H1 (cell line): ENCODE measurements at regions not wholly inside any gene's neighbourhood (a gene's known extent, or its start where the extent isn't known, plus 50 kb on each side); places are given as distances from the start of the nearest gene placed in this dataset.

Source experiments
- CTCF ChIA-PET: fragments of 300-600 bp; sonication (Branson Sonifier 250); formaldehyde crosslinking; loops from one replicate; lab custom pipeline; 2021; ENCODE audit not compliant: partially characterized antibody; lab: Charles Lee
- POLR2A ChIA-PET: fragments of 300-600 bp; sonication (Branson Sonifier 250); formaldehyde crosslinking; loops from one replicate; lab custom pipeline; 2021; ENCODE audit warnings: inconsistent platforms; ENCODE audit not compliant: partially characterized antibody; lab: Charles Lee
- DNase-seq, 2 experiments: peaks; one replicate each; pipeline versions ENCODE4 v3.0.0 to v3.0.0-alpha.2; 2010 to 2022; ENCODE audit warnings: low spot score in 2 of 2, low read depth in 1 of 2, mixed read lengths in 1 of 2
- FAIRE-seq: peaks from 2 replicates; lab custom pipeline; 2011; peaks lifted over from hg19 to GRCh38; lab: Jason Lieb, UNC
- H2AFZ ChIP-seq: 2 replicates; pipeline ENCODE4 v1.8.1; 2012; ENCODE audit warnings: low read length, inconsistent platforms
- H2AK5ac ChIP-seq: 2 replicates; pipeline ENCODE4 v1.6.1; 2013; ENCODE audit warnings: low read depth, low read length
- H2BK120ac ChIP-seq: replicated peaks from 2 replicates; pipeline ENCODE3; 2013; ENCODE audit warnings: low read depth, low read length, inconsistent platforms
- H2BK12ac ChIP-seq: 2 replicates; pipeline ENCODE4 v1.6.1; 2013; ENCODE audit warnings: low read depth, low read length
- H2BK15ac ChIP-seq: 2 replicates; pipeline ENCODE4 v1.6.1; 2013; ENCODE audit warnings: low read length
- H2BK20ac ChIP-seq: 2 replicates; pipeline ENCODE4 v1.6.1; 2013; ENCODE audit warnings: low read length
- H2BK5ac ChIP-seq: 2 replicates; pipeline ENCODE4 v1.6.1; 2013; ENCODE audit warnings: low read depth, low read length
- H3K14ac ChIP-seq: 2 replicates; pipeline ENCODE4 v1.6.1; 2013; ENCODE audit warnings: inconsistent platforms; ENCODE audit not compliant: insufficient read length
- H3K18ac ChIP-seq: 2 replicates; pipeline ENCODE4 v1.6.1; 2013; ENCODE audit warnings: low read length; ENCODE audit errors: extremely low read depth
- H3K23ac ChIP-seq: 2 replicates; pipeline ENCODE4 v1.6.1; 2013; ENCODE audit warnings: inconsistent platforms; ENCODE audit not compliant: insufficient read length
- H3K23me2 ChIP-seq: 2 replicates; pipeline ENCODE4 v1.6.1; 2013; ENCODE audit warnings: low read depth, low read length
- H3K27ac ChIP-seq: 2 replicates; pipeline ENCODE4 v1.6.1; 2011; ENCODE audit warnings: low read depth, low read length, inconsistent platforms
- H3K27me3 ChIP-seq, 4 experiments: replicated peaks in 1 of 4; 1 replicate in 1 of 4; 2 replicates in 3 of 4; pipeline versions ENCODE4 v1.6.1 to v1.8.1; 2011 to 2013; ENCODE audit warnings: low read length in 3 of 4, mild to moderate bottlenecking in 3 of 4, inconsistent platforms in 2 of 4, mixed read lengths in 2 of 4, moderate library complexity in 1 of 4; ENCODE audit not compliant: control insufficient read depth in 3 of 4, insufficient read depth in 3 of 4; ENCODE audit errors: extremely low read depth in 1 of 4
- H3K36me3 ChIP-seq, 4 experiments: 2 replicates each; pipeline versions ENCODE4 v1.6.1 to v1.8.1; 2011 to 2013; ENCODE audit warnings: mild to moderate bottlenecking in 4 of 4, low read length in 3 of 4, moderate library complexity in 2 of 4, control low read depth in 1 of 4, inconsistent platforms in 1 of 4; ENCODE audit not compliant: insufficient read depth in 4 of 4, control insufficient read depth in 2 of 4
- H3K4ac ChIP-seq: replicated peaks from 2 replicates; pipeline ENCODE3; 2013; ENCODE audit warnings: low read length, low read depth, mixed read lengths, inconsistent platforms; ENCODE audit not compliant: insufficient read length
- H3K4me1 ChIP-seq, 4 experiments: replicated peaks in 1 of 4; 1 replicate in 1 of 4; 2 replicates in 3 of 4; pipeline versions ENCODE4 v1.6.1 to v1.8.1; 2011 to 2013; ENCODE audit warnings: low read length in 3 of 4, inconsistent platforms in 2 of 4, mixed read lengths in 1 of 4; ENCODE audit not compliant: insufficient read depth in 4 of 4, control insufficient read depth in 3 of 4
- H3K4me2 ChIP-seq, 2 experiments: 2 replicates each; pipeline versions ENCODE4 v1.6.1 to v1.8.1; 2011 to 2013; ENCODE audit warnings: low read depth in 2 of 2, low read length in 2 of 2, control low read depth in 1 of 2, inconsistent platforms in 1 of 2, mild to moderate bottlenecking in 1 of 2; ENCODE audit not compliant: insufficient read depth in 1 of 2
- H3K4me3 ChIP-seq, 4 experiments: fragments of 200-600, 300-600 bp in 1 of 4; sonication (generic), shearing (Covaris generic), sonication (Bioruptor Twin) in 1 of 4; 2 replicates each; pipeline versions ENCODE4 v1.5.1 to v1.8.1; 2011 to 2016; ENCODE audit warnings: low read length in 4 of 4, low read depth in 3 of 4, control low read depth in 2 of 4, inconsistent platforms in 2 of 4, mild to moderate bottlenecking in 2 of 4, mixed read lengths in 1 of 4, moderate library complexity in 1 of 4; ENCODE audit not compliant: insufficient read depth in 2 of 4; ENCODE audit errors: extremely low read depth in 1 of 4
- H3K56ac ChIP-seq: replicated peaks from 2 replicates; pipeline ENCODE3; 2013; ENCODE audit warnings: low read depth, mild to moderate bottlenecking, mixed read lengths, low read length, inconsistent platforms; ENCODE audit not compliant: insufficient read length
- H3K79me1 ChIP-seq: 2 replicates; pipeline ENCODE4 v1.6.1; 2013; ENCODE audit warnings: low read depth, low read length, control low read depth
- H3K79me2 ChIP-seq, 2 experiments: 2 replicates each; pipeline versions ENCODE4 v1.6.1 to v1.8.1; 2012 to 2013; ENCODE audit warnings: low read length in 2 of 2, mild to moderate bottlenecking in 2 of 2, inconsistent platforms in 1 of 2; ENCODE audit not compliant: insufficient read depth in 2 of 2, control insufficient read depth in 1 of 2
- H3K9ac ChIP-seq, 4 experiments: replicated peaks in 1 of 4; 1 replicate in 1 of 4; 2 replicates in 3 of 4; pipeline versions ENCODE4 v1.6.1 to v1.8.1; 2011 to 2013; ENCODE audit warnings: low read depth in 3 of 4, low read length in 3 of 4, control low read depth in 2 of 4, mild to moderate bottlenecking in 2 of 4, moderate library complexity in 2 of 4, inconsistent platforms in 1 of 4; ENCODE audit errors: extremely low read depth in 1 of 4
- H3K9me3 ChIP-seq, 2 experiments: 2 replicates each; pipeline versions ENCODE4 v1.6.1 to v1.8.1; 2012 to 2013; ENCODE audit warnings: mild to moderate bottlenecking in 2 of 2, moderate library complexity in 2 of 2, control low read depth in 1 of 2, inconsistent platforms in 1 of 2, low read depth in 1 of 2, low read length in 1 of 2, mixed read lengths in 1 of 2; ENCODE audit not compliant: insufficient read depth in 2 of 2
- H4K20me1 ChIP-seq, 2 experiments: replicated peaks in 1 of 2; 2 replicates each; pipeline versions ENCODE3 to v1.8.1; 2011 to 2013; ENCODE audit warnings: inconsistent platforms in 2 of 2, low read length in 2 of 2, mild to moderate bottlenecking in 1 of 2; ENCODE audit not compliant: insufficient read depth in 2 of 2, control insufficient read depth in 1 of 2
- H4K5ac ChIP-seq: 2 replicates; pipeline ENCODE4 v1.6.1; 2013; ENCODE audit warnings: low read length, low read depth, mixed read lengths, inconsistent platforms; ENCODE audit not compliant: insufficient read length
- H4K8ac ChIP-seq: 2 replicates; pipeline ENCODE4 v1.8.0; 2013; ENCODE audit warnings: mild to moderate bottlenecking, moderate library complexity, low read length, inconsistent platforms; ENCODE audit not compliant: insufficient read depth; ENCODE audit errors: extremely low read depth
- H4K91ac ChIP-seq: replicated peaks from 2 replicates; pipeline ENCODE3; 2013; ENCODE audit warnings: low read length, mixed read lengths, inconsistent platforms; ENCODE audit not compliant: insufficient read length
- BRCA1 ChIP-seq: IDR thresholded peaks from 2 replicates; pipeline ENCODE4 v1.6.1; 2012; ENCODE audit warnings: low read depth, low read length, improper control_type of control experiment
- CHD1 ChIP-seq: IDR thresholded peaks from 2 replicates; pipeline ENCODE4 v1.6.1; 2012; ENCODE audit warnings: low read depth, low read length, improper control_type of control experiment
- CREB1 ChIP-seq: IDR thresholded peaks from 2 replicates; pipeline ENCODE4 v1.6.1; 2012; ENCODE audit warnings: inconsistent platforms
- CTBP2 ChIP-seq: IDR thresholded peaks from 2 replicates; pipeline ENCODE4 v1.7.0; 2011; ENCODE audit warnings: borderline replicate concordance, mild to moderate bottlenecking, moderate library complexity, mixed read lengths, low read length; ENCODE audit not compliant: insufficient read depth, insufficient read length
- EP300 ChIP-seq, 2 experiments: IDR thresholded peaks; 1 replicate in 1 of 2; 2 replicates in 1 of 2; pipeline ENCODE4 v1.6.1; 2011 to 2012; ENCODE audit warnings: low read depth in 2 of 2, low read length in 2 of 2, mild to moderate bottlenecking in 2 of 2, borderline replicate concordance in 1 of 2, inconsistent platforms in 1 of 2, moderate library complexity in 1 of 2
- GABPA ChIP-seq: IDR thresholded peaks from 2 replicates; pipeline ENCODE4 v1.6.1; 2011; ENCODE audit warnings: mild to moderate bottlenecking, low read length, moderate library complexity, borderline replicate concordance; ENCODE audit not compliant: insufficient read depth
- NANOG ChIP-seq: IDR thresholded peaks from 2 replicates; pipeline ENCODE4 v1.6.1; 2011; ENCODE audit warnings: low read length, low read depth, mild to moderate bottlenecking, inconsistent platforms; ENCODE audit not compliant: insufficient read depth, poor library complexity, severe bottlenecking
- POU5F1 ChIP-seq: IDR thresholded peaks from 2 replicates; pipeline ENCODE4 v1.6.1; 2011; ENCODE audit warnings: low read depth, mild to moderate bottlenecking, low read length, moderate library complexity
- RNF2 ChIP-seq: fragments of 200-900, 300-1000 bp; sonication (generic); IDR thresholded peaks from 2 replicates; pipeline ENCODE4 v1.7.1; 2016; ENCODE audit warnings: borderline replicate concordance, low read depth, mild to moderate bottlenecking, antibody characterized with exemption, low read length; ENCODE audit not compliant: poor library complexity, severe bottlenecking; ENCODE audit errors: missing control alignments
- RXRA ChIP-seq: IDR thresholded peaks from 2 replicates; pipeline ENCODE4 v1.6.1; 2011; ENCODE audit warnings: low read depth, mild to moderate bottlenecking, low read length, moderate library complexity; ENCODE audit not compliant: insufficient read depth
- SIX5 ChIP-seq: IDR thresholded peaks from 2 replicates; pipeline ENCODE4 v1.6.1; 2011; ENCODE audit warnings: mild to moderate bottlenecking, low read depth, low read length
- SP2 ChIP-seq: IDR thresholded peaks from 2 replicates; pipeline ENCODE4 v1.6.1; 2012; ENCODE audit warnings: mild to moderate bottlenecking, low read length, inconsistent platforms
- SP4 ChIP-seq: IDR thresholded peaks from 2 replicates; pipeline ENCODE4 v1.6.1; 2012; ENCODE audit warnings: low read length, inconsistent platforms
- SRF ChIP-seq: IDR thresholded peaks from 2 replicates; pipeline ENCODE4 v1.6.1; 2011; ENCODE audit warnings: mild to moderate bottlenecking, low read depth, low read length, moderate library complexity
- YY1 ChIP-seq: IDR thresholded peaks from 2 replicates; pipeline ENCODE4 v1.6.1; 2011; ENCODE audit warnings: low read depth, mild to moderate bottlenecking, low read length
- WGBS, 2 experiments: shearing (Covaris generic) in 1 of 2; methylation state at CpG; one replicate each; pipeline versions ENCODE4 v1.1.6 to v1.1.7; 2013 to 2015; ENCODE audit warnings: low lambda C conversion rate in 2 of 2, mixed read lengths in 2 of 2, inconsistent platforms in 1 of 2, low coverage in 1 of 2, missing lambda C conversion rate in 1 of 2; ENCODE audit not compliant: insufficient replicate concordance in 2 of 2, insufficient coverage in 1 of 2, insufficient read length in 1 of 2; ENCODE audit errors: extremely low coverage in 1 of 2, missing lambda C conversion rate in 1 of 2; 5-methylcytosine and 5-hydroxymethylcytosine counted together

GRCh38 chr3:191699546-191699945 lies 238.6 kb downstream of the PYDC2 start:
- Histone ChIP-seq H3K27me3 (no peaks in the 10 kb centered on the region), H3K4ac (no peak overlapping the region), H4K20me1 (no peaks in the 10 kb centered on the region), H2BK20ac (no peak overlapping the region), H4K5ac (no peak overlapping the region), H3K4me3 (no peak overlapping the region), H3K4me1 (no peaks in the 10 kb centered on the region), H3K18ac (no peak overlapping the region), H2BK120ac (no peak overlapping the region), H2BK15ac (no peak overlapping the region), H3K79me2 (no peaks in the 10 kb centered on the region), H2AK5ac (no peak overlapping the region), H2AFZ (no peak overlapping the region), H3K23me2 (peaks cover 1% of the 10 kb centered on the region; the same call in 1 of the 2 replicates), H4K8ac (no peak overlapping the region), H3K4me2 (no peak overlapping the region), H3K14ac (no peak overlapping the region), H2BK5ac (no peak overlapping the region), H3K27ac (no peak overlapping the region), H3K56ac (no peak overlapping the region), H3K9me3 (no peaks in the 10 kb centered on the region), H3K36me3 (no peaks in the 10 kb centered on the region), H3K23ac (no peak overlapping the region), H3K9ac (no peak overlapping the region), H3K79me1 (no peaks in the 10 kb centered on the region), H2BK12ac (no peak overlapping the region), H4K91ac (no peak overlapping the region)
- no peak for FAIRE-seq
- 100% methylated on average over 1 of the region's 1 CpG; no CpG with 5 or more reads in 1 of the 2 experiments for whole genome bisulfite sequencing, 2 experiments
- POLR2A ChIA-PET = no interaction called here
- no peak for DNase-seq
- CTCF ChIA-PET = no interaction called here
- TF ChIP-seq SP4 = no peak
- TF ChIP-seq SRF = no peak
- no peak for TF ChIP-seq SIX5
- no peak for TF ChIP-seq CREB1
- TF ChIP-seq GABPA = no peak
- no peak for TF ChIP-seq YY1
- no peak for TF ChIP-seq CHD1
- TF ChIP-seq BRCA1 = no peak
- no peak for TF ChIP-seq POU5F1
- no peak for TF ChIP-seq RXRA
- TF ChIP-seq RNF2 = no peak
- TF ChIP-seq NANOG = no peak
- TF ChIP-seq EP300 (IDR thresholded peaks at IDR 0.05; ENCODE audit: borderline replicate concordance in 1 of 2, low read depth in 2 of 2, low read length in 2 of 2) = no peak
- no peak for TF ChIP-seq CTBP2
- no peak for TF ChIP-seq SP2
